GM19468 (cell line): ENCODE measurements at regions not wholly inside any gene's neighbourhood (a gene's known extent, or its start where the extent isn't known, plus 50 kb on each side); places are given as distances from the start of the nearest gene placed in this dataset.
"Not testable (repeated sequence)": the region's sequence is repeated elsewhere in the genome, so short reads cannot be mapped to it uniquely, and the experiment has no call there.

Experiments used
- ATAC-seq: cut with Tn5 transposase; IDR thresholded peaks from one replicate; pipeline ENCODE4 v1.9.1; 2021; ENCODE audit warnings: mild to moderate bottlenecking, moderate library complexity, moderate number of reproducible peaks; ENCODE audit not compliant: unreplicated experiment; ENCODE audit errors: extremely low read depth

DNA sequence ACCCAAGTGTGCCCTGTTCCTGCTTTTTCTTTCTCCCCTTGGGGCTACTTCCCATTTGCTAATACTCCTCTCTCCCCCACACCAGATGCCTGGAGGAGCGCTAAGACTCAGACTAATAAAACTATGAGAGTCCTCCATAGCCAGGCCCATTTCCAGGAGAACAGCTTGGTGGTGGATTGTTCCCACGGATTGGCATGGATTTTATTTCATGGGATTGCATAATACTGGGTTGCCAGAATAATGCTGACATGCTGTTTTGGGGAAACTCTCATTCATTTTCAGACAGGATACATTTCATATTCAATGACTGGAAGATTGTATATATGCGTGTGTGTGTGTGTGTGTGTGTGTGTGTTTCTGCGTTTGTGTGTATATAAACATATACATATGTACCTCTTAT lies 447.5 kb upstream of the PITX2 start:
- ATAC-seq = no peak

DNA sequence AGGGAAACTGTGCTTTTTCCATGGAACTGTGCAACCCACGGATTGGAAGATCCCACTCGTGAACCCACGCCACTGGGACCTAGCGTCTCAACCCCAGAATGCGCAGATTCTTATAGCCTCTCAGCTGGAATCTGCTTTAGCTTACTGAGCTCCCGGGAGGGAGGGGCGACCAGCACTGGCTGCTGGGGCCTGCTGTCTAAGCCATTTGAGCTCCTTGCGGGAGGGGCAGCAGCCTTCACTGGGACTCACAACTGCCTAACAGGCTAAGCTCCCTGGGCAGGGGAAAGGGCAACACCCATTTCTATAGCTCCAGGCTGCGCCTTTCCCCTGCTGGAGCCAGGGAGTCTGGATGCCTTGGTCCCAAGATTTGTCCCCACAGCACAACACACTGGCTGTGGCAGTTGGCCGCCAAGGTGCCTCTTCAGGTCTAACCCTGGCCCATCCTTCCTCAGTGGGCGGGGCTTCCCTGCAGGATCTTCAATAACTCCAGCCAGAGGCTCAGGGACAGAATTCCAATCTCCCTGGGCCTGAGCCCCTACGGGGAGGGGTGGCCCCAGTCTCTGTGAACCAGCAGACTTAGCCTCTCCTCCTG lies 451.7 kb upstream of the PITX2 start:
- ATAC-seq = no peak

DNA sequence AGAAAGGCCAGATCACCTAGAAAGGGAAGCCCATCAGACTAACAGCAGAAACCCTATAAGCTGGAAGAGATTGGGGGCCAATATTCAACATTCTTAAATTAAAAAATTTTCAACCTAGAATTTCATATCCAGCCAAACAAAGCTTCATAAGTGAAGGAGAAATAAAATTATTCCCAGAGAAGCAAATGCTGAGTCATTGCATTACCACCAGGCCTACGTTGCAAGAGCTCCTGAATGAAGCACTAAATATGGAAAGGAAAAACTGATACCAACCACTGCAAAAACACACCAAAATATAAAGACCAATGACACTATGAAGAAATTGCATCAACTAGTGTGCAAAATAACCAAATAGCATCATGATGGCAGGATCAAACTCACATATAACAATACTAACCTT lies 453.4 kb upstream of the PITX2 start:
- not testable (repeated sequence) for ATAC-seq

DNA sequence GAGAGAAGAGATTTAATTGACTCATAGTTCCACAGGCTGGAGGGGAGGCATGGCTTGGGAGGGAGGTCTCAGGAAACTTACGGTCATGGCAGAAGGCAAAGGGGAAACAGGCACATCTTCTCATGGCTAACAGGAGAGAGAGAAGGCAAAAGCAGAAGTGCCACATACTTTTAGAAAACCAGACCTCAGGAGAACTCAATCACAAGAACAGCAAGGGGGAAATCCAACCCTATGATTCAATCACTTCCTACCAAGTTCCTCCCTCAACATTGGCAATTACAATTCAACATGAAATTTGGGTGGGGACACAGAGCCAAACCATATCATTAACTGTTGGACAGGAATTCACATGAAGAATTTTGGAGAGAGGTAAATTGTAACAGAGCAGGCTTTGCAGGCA lies 485.3 kb upstream of the PITX2 start:
- ATAC-seq = no peak

DNA sequence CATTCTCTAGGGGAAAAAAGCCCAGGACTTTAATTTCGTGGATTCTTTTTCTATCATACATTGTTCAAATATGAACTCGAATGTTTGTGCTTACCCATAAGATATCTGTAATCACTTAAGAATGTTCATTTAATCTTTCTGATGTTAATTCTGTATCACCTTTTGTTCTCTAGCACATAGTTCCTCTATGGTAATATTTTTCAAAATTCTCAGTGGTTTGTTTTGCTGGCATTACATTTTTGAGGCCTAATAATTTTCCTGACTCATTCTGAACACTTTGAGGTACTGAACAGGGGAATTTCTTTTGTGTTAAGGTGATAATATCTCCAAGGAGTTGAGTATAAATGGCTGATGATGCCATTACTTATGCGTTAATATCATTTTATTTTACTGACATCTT lies 490.7 kb upstream of the PITX2 start:
- ATAC-seq = no peak

DNA sequence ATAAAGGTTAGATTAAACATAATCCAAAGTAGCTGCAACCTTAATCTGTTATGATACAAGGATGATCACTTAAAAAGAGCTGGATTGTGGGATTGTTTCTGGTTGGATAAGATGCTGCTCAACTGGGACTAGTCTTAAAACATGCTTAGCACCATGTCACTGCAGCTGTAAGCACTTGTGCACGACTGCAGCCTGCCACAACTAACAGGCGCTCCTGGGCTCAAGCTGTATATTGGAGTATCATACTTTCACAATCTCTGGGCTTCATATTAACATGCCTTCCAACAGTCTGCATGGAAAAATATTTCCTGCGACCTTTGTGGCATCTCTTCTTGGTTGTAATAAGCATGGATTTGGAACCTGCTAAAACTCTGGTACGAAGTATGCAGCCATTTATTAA lies 493.0 kb upstream of the PITX2 start:
- no peak for ATAC-seq

DNA sequence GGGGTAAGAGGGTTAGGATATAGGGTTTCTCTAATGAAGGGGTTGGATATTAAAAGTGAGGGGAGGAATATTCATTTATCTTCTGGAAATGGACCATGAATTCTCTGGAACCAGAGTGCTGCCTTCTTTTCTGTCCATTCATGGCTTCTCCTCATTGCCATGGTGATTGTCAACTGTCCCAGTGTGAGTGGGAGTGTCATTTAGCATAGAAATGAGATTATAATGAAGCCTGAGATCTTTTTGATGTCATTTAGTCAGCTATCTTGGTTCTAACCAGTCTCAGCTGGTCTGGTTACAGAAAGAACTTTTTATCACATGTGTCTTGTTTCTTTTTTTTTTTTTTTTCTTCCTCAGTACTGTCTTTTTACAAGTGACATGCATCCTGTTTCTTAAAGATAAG lies 497.3 kb upstream of the PITX2 start:
- ATAC-seq = no peak

DNA sequence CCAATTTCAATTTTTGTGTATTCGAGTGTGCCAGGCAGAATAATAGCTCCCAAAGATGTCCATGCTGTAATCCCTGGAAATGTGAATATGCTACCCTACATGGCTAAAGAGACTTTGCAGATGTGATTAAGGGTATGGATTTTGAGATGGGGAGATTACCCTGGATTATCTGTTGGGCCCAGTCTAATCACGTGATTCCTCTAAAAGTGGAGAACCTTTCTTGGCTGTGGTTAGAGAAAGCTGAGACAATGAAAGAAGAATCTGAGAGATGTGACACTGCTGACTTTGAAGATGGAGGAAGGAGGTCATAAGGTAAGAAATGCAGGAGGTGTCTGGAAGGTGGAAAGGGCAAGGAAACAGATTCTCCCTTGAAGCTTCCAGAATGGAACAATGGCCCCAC lies 503.5 kb upstream of the PITX2 start:
- no peak for ATAC-seq

DNA sequence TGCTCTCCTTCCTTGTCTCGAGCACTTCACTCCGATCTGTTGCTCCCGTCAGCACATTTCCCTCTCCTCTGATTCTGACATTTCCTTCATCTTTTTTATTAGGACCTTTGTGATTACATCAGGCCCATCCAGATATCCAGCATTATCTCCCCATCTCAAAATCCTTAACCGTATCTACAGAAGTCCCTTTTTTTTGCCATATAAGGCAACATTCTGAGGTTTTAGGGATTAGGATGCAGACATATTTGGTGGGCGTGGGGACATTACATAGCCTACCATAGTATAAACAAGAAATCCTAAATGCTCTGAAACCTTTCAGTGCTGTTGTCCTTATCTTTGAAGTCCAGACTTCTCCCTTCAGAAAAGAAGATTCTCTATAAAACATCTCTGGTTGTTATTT lies 505.0 kb upstream of the PITX2 start:
- ATAC-seq = no peak

DNA sequence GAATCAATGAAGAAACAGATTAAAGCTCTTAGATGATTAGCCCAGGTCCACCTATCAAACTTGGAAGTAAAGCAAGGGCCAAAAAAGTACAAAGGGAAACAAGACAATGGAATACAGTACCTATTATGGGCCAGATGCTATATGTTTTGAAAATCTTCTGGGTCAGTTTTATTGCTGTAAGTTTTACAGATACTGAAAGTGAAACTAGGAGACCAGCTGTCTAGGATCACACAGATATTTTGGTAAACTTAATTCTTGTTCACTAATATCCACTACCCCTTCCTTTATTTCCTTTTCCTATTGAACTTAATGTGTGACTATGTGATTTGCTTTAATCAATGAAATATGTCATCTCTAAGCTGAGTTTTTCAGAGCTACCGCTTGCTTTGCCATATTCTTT lies 505.4 kb upstream of the PITX2 start:
- no peak for ATAC-seq

DNA sequence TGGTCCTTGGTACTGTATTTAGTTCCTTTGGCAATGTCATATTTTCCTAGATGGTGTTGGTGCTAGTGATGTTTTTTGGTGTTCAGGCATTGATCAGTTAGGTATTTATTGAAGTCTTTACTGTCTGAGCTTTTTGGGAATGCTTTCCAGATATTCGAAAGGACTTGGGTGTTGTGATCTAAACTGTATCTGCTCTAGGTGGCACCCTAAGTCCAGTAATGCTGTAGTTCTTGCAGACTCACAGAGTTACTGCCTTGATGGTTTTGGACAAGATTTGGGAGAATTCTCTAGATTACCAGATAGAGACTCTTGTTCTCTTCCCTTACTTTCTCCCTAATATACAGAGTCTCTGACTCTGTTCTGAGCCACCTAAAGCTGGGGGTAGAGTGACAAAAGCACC lies 513.6 kb upstream of the PITX2 start:
- ATAC-seq = no peak

DNA sequence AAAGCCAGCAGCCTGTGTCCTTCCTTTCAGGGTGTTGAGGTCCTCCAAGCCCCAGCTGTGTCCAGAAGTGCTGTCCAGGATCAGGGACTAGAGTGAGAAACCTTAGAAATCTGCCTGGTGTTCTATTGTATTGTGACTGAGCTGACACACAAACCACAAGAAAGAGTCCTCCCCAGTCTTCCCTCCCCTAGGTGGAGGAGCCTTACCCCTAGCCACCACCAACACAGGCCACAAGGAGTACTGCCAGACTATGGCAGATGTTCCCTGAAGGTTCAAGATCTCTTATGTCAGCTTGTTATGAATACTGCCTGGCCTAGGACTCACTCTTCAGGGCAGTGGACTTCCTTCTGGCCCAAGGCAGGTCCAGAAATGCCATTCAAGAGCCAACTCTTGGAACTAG lies 514.1 kb upstream of the PITX2 start:
- no peak for ATAC-seq

DNA sequence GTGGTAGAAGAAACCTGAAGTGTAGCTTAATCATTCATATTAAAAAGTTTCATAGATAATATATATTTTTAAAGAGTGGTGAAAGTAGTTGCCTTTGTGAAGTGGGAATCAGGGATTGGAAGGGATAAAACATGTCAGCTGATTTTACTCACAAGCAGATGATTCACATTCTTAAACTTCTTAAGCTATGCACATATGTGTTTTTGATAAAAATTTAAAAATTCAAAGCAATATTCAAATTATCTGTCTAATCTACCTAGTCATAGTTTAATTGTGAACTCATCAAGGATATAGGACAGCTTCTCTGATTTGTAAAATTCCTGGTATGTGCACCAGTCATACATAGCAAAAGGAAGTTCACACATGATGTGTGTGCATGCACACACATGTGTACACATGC lies 520.6 kb upstream of the PITX2 start:
- no peak for ATAC-seq

DNA sequence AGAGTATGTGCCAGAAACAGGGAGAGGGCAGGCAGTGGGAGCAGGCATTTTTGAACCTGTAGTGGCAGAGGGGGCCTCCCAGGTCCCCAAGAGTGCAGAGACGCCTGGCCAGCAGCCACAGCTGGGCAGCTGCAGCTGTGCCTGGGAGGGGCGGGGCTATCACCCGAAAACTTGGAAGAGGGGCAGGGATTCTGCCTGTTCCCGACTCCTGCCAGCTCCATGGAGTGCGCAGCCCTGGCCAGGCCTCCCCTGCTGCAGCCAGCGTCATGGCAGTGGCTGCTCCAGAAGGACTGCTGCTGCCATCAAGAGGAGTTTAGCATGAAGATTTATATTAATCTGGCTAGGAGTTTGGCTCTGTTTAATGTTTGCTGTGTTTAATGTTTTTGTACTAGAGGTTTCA lies 532.1 kb upstream of the PITX2 start:
- ATAC-seq = no peak

DNA sequence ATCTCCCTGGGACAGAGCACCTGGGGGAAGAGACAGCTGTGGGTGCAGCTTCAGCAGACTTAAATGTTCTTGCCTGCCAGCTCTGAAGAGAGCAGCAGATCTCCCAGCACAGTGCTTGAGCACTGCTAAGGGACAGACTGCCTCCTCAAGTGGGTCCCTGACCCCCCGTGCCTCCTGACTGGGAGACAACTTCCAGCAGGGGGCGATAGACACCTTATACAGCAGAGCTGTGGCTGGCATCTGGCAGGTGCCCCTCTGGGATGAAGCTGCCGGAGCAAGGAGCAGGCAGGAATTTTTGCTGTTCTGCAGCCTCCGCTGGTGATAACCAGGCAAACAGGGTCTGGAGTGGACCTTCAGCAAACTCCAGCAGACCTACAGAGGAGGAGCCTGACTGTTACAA lies 541.7 kb upstream of the PITX2 start:
- ATAC-seq = not testable (repeated sequence)

DNA sequence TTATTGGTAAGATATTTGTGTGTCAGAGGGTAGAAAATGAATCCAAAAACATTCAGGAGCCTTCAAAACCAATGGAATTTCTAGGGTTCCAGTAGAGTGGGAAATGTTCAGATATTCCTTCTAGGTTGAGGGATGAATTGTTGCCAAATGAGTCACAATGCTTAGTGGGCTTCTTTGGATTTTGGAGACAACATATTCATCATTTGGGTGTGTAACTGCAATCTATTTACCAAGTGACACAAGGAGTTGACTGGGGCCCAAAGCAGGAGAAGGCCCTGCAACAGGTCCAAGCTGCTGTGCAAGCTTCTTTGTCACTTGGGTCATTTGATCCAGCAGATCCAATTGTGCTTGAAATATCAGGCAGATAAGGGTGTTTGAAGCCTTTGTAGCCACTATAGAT lies 551.5 kb upstream of the PITX2 start:
- no peak for ATAC-seq

DNA sequence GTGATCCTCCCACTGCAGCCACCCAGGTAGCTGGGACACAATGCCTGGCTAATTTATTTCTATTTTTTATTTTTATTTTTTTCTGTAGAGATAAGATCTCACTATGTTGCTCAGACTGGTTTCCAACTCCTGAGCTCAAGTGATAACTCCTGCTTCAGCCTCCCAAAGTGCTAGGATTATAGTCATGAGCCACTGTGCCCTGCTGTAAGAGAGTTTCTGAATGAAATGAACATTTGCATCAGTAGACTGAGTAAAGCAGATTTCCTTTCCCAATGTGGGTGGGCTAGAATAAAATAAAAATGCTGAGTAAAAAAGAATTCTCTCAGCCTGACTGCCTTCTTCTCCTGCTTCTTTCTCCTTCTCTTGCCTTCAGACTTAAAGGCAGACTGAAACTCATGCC lies 555.4 kb upstream of the PITX2 start:
- ATAC-seq = no peak

DNA sequence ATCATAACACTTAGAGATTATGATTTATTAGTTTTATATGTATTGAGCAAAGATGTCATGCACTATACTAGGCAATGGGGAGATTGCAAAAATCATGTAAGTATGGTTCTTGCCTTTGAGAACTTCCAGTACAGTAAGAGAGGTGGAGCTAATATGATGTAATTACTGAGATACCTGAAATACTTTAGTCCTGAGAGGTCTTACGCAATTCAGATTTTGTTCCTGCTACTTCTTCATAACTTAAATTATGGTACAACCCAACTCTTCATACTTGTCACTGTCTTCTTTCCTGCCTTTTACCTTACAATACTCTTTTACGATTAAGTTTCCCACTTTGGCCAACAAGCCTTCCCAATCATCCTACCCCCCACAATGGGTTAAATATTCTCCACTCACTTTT lies 564.2 kb upstream of the PITX2 start:
- no peak for ATAC-seq

DNA sequence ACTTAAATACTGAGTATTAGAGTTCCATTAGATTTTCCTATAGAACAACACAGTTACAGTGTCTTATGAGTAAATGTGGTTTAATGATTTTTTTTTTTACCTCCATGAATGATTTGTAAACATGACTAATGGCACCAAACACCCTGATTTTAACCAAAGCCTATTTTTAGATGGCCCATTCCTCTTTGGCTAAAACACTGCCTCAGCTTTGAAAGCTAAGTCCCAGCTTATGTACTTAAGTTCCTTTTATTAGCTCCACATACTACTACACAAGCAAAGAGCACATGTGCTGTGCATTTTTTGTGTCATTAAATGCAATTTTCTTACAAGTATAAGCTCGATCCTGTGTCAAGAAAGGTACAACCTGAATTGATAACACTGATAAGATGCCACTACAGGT lies 575.6 kb upstream of the PITX2 start:
- ATAC-seq = no peak

DNA sequence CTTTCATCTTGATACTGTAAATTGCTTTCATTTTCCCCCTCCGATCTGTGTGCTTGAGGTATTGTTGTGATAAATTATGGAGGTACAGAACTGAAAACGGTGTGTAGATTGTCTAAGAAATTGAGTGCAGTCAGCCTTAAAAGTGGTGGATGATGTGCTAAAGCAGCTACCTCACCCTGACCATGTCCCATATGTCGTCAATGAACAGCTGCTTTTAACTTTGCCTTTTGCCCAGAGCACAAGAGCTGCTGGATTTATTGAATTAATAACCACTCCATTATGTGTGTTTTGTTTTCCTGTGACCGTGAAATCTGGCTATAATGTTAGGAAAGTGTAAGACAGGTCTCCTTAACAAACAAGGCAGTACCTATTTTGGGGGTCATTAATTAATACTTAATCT lies 581.9 kb upstream of the PITX2 start:
- ATAC-seq = no peak

DNA sequence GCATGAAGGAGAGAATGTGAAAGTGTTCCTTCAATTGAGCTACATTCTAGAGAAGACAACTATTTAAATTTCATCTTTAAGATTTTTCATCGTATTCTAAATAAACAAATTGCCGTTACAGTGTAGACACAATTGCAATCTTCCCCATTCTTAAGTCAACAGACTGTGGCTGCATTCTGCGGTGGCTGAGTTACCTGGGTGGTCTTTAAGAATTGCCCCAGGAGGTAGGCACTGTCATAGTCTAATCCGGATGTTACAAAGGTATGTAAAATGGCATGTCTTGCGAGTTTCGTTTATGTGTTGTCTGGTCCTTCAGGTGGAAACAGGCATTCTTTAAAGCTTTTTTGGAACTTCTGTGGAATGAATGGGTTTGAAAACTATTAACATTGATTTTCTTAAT lies 586.1 kb upstream of the PITX2 start:
- ATAC-seq = no peak

DNA sequence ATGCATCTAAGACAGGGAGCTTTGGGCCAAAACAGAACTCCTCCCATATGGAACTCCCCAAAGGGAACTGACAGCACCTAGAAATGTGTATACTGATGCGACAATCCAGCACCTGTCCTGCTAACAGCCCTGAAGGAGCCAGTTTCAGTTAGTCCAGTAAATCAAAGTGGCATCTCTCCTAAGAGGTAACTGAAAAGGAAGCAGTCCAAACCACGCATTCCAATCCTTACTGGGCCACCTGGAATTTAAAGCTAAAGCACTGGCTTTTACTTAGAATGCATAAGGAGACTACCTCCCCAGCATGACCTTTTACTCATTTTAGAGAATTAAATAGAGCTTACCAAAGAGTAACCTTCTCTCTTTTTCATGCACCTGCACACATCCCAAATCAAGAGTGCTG lies 586.8 kb upstream of the PITX2 start:
- no peak for ATAC-seq

DNA sequence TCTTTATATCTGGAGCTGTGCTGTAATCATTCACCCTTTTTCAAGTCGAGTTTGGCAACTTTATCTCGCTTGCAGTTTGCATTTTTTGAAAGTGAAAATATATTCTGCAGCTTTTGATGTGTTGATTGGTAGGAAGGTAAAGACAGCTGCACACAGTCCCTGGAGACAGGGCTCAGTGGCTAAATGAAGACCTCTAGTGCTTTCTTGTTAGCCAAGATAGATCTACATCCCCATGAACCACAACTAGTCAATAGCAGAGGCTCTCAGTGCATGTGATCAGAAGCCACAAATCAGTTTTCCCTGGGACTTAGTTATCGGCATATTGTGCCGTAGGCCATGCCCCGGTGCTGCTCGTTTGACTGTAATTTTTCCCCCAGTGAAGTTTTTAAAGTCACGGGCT lies 587.7 kb upstream of the PITX2 start:
- ATAC-seq = no peak
